ENCODE measurements at regions not wholly inside any gene's neighbourhood (a gene's known extent, or its start where the extent isn't known, plus 50 kb on each side); places are given as distances from the start of the nearest gene placed in this dataset.

GRCh38 chr1:198915327-198916231, 276.7 kb downstream of the PTPRC start:
- TF ChIP-seq CTCF (conservative IDR thresholded peaks at IDR 0.05; ENCODE audit: low read depth, low read length), result no peak
- DNase-seq (ENCODE audit: low read depth), result no peak

GRCh38 chr1:198917226-198917625, 278.4 kb downstream of the PTPRC start:
- no peak for TF ChIP-seq CTCF (conservative IDR thresholded peaks at IDR 0.05; ENCODE audit: low read depth, low read length)
- no peak overlapping the region for H3K4me3 ChIP-seq (ENCODE audit: low read depth, low read length)
- DNase-seq (ENCODE audit: low read depth), result no peak

More at GRCh38 chr1:198915327-198916231, 276.7 kb downstream of the PTPRC start:
- H3K4me3 ChIP-seq (ENCODE audit: low read depth, low read length), result no peak overlapping the region

DNA sequence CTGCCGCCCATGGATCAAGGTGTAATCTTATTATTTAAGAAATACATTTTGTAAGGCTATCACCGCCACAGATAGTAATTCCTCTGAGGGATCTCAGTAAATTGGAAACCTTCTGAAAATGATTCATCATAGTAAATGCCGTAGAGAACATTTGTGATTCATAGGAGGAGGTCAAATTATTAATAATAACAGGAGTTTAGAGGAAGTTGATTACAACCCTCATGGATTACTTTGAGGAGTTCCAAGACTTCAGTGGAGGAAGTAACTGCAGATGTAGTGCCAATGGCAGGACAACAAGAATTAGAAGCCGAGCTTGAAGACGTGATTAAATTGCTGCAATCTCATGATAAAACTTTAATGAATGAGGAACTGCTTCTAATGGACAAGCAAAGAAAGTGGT, 280.1 kb downstream of the PTPRC start:
- no peak for DNase-seq (ENCODE audit: low read depth)

DNA sequence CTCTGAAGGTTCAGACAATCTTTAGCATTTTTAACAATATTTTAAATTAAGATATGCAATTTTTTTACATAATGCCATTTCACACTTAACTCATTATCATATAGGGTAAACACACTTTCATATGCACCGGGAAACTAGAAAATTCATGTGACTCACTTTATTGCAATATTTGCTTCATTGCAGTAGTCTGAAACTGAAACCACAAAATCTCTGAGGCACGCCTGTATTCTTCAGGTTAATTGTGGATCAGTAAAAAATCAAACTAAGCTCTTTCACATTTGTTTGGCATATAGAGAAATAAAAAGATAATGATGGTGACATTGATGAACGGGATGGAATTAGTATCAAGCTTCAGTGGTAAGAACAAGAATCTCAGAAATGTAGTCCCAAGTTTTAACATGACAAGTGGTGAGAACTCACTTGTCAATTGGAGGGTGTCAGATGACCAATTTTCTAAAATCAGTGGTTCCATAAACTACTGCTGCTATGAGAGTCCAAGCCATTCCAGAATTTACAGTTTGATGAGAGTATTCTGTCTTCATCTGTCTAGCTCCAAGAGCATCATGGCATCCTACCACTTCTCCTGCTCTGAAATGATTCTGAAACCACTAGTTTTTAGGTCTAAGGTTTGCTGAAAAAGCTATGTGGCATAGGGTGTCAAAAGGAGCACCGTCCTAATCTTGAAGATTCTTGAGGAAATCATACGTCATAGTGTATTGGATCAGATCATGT, 281.0 kb downstream of the PTPRC start:
- H3K4me3 ChIP-seq (ENCODE audit: low read depth, low read length), result no peak overlapping the region
- DNase-seq (ENCODE audit: low read depth), result no peak
- TF ChIP-seq CTCF (conservative IDR thresholded peaks at IDR 0.05; ENCODE audit: low read depth, low read length), result no peak

More for the DNA sequence above, 280.1 kb downstream of the PTPRC start:
- no peak for TF ChIP-seq CTCF (conservative IDR thresholded peaks at IDR 0.05; ENCODE audit: low read depth, low read length)
- H3K4me3 ChIP-seq (ENCODE audit: low read depth, low read length), result no peak overlapping the region

DNA sequence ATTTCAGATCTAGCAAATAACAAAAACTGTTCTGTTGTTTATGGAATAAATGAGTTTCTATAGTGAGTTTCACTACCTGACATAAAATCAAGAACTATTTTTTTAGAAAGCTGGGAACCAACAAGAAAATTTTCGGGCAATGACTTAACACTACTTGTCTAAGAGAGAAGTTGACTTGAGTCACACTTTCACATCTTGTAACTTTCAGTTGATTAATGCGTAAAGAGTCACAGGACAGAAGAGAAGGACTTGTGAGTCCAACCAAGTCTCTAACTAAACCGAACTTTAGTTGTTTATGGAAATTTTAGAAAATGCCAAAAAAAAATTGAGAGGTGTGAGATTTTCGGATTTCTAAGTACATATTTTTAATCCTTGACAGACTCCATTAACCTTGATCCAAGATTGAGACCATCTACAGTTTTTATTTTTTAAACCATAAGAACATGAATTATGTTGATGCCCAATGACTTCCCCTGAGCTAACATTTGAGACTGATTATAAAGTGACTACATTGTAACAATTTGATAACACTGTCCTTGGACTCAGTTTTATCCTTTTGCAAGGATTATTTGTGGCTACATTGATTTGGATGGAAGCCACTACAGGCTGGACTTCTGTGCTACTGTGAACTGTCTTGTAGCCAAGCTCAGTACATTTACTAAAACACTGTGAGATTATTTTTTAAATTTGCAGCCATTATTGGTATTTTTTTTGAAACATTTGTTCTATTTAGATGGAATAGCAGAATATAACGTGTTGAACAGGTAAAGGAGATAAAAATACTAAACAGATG, 284.0 kb downstream of the PTPRC start:
- no peak for DNase-seq (ENCODE audit: low read depth)
- TF ChIP-seq CTCF (conservative IDR thresholded peaks at IDR 0.05; ENCODE audit: low read depth, low read length), result no peak
- no peak overlapping the region for H3K4me3 ChIP-seq (ENCODE audit: low read depth, low read length)

GRCh38 chr1:198923993-198924392, 285.2 kb downstream of the PTPRC start:
- no peak for TF ChIP-seq CTCF (conservative IDR thresholded peaks at IDR 0.05; ENCODE audit: low read depth, low read length)
- DNase-seq (ENCODE audit: low read depth), result no peak

More at GRCh38 chr1:198923993-198924392, 285.2 kb downstream of the PTPRC start:
- no peak overlapping the region for H3K4me3 ChIP-seq (ENCODE audit: low read depth, low read length)

All from epithelial cell of proximal tubule (primary cell).